NB4 (cell line): ENCODE measurements at regions not wholly inside any gene's neighbourhood (a gene's known extent, or its start where the extent isn't known, plus 50 kb on each side); places are given as distances from the start of the nearest gene placed in this dataset.

Experiments
- DNase-seq: peaks from one replicate; pipeline ENCODE4 v3.0.0; 2010; ENCODE audit warnings: low read depth
- H3K4me3 ChIP-seq: one replicate; pipeline ENCODE4 v1.5.1; 2011; ENCODE audit warnings: mild to moderate bottlenecking, low read depth, low read length, moderate library complexity
- MYC ChIP-seq: IDR thresholded peaks from 2 replicates; pipeline ENCODE4 v1.6.1; 2011; ENCODE audit warnings: low read depth, low read length
- POLR2A ChIP-seq: IDR thresholded peaks from 2 replicates; pipeline ENCODE4 v1.6.1; 2011; ENCODE audit warnings: mild to moderate bottlenecking; ENCODE audit not compliant: insufficient read length; ENCODE audit errors: extremely low read depth
- TF ChIP-seq, protein P1 (sequence below): IDR thresholded peaks from 2 replicates; pipeline ENCODE4 v1.6.1; 2011; ENCODE audit warnings: low read depth, low read length
- TF ChIP-seq, protein P2 (sequence below): IDR thresholded peaks from one replicate; pipeline ENCODE4 v1.5.1; 2012; ENCODE audit warnings: low read depth, low read length

DNA sequence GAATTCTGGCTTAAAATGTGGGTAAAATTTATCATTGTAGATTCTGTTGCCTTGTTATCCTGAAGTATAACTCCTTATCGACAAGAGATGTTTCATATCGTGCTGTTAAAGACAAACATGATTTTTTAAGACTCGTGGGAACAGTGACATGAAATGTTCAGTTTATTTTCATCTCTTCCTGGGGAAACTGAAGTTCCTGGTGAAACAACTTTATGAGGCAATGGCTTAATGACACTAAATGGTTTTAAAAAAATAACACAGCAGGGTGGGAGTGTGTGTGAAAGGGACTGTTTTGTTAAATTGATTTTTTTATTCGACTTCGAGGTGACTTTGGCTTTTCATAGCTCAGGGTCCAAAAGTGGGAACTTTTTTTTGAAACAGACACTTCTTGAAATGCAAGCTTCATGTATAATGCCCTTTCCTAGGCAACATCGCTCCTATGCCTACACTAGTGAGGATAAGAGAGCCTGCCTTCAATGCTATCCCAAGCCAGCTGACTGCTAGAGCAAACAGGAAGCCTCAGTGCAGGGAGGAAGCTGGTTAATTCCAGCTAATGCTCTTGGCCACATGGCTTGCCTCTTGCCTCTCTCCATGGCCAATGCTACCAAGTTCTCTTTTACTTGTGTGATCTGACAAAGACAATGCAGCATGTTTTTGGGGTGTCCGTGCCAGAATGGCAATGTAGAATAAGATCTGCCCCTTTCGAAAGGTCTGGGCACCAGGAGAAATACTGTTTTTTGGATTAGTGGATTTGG is 57.8 kb downstream of the PABIR2 start:
- TF ChIP-seq POLR2A (no peak), MYC (peak; percentile 60)
- TF ChIP-seq, protein P1, sequence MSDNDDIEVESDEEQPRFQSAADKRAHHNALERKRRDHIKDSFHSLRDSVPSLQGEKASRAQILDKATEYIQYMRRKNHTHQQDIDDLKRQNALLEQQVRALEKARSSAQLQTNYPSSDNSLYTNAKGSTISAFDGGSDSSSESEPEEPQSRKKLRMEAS, result peak; percentile 75
- TF ChIP-seq, protein P2, sequence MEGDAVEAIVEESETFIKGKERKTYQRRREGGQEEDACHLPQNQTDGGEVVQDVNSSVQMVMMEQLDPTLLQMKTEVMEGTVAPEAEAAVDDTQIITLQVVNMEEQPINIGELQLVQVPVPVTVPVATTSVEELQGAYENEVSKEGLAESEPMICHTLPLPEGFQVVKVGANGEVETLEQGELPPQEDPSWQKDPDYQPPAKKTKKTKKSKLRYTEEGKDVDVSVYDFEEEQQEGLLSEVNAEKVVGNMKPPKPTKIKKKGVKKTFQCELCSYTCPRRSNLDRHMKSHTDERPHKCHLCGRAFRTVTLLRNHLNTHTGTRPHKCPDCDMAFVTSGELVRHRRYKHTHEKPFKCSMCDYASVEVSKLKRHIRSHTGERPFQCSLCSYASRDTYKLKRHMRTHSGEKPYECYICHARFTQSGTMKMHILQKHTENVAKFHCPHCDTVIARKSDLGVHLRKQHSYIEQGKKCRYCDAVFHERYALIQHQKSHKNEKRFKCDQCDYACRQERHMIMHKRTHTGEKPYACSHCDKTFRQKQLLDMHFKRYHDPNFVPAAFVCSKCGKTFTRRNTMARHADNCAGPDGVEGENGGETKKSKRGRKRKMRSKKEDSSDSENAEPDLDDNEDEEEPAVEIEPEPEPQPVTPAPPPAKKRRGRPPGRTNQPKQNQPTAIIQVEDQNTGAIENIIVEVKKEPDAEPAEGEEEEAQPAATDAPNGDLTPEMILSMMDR, result no peak
- H3K4me3 ChIP-seq, result no peak overlapping the region
- peak; percentile 37 for DNase-seq

DNA sequence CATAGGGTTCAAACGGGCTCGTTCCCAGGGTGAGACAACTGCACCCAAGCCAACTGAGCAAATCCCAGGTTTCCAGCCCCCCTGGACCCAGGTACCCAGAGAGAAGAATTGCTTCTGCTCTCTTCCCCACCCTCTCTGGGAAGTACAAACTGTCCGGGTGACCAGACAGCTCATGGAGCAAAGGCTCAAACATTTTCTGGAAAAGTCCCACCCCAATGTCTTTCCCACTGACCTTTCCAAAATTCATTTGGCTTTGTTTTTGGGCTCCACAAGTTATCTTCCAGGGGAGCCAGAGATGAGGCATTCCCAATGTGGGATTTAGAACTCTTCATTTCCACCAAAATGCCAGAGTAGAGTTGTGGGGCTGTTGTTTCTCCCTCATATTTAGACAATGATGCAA is 58.6 kb downstream of the PABIR2 start:
- no peak overlapping the region for H3K4me3 ChIP-seq
- TF ChIP-seq, protein P2, result no peak
- TF ChIP-seq, protein P1, result no peak
- no peak for TF ChIP-seq POLR2A
- TF ChIP-seq MYC, result no peak
- DNase-seq, result no peak

DNA sequence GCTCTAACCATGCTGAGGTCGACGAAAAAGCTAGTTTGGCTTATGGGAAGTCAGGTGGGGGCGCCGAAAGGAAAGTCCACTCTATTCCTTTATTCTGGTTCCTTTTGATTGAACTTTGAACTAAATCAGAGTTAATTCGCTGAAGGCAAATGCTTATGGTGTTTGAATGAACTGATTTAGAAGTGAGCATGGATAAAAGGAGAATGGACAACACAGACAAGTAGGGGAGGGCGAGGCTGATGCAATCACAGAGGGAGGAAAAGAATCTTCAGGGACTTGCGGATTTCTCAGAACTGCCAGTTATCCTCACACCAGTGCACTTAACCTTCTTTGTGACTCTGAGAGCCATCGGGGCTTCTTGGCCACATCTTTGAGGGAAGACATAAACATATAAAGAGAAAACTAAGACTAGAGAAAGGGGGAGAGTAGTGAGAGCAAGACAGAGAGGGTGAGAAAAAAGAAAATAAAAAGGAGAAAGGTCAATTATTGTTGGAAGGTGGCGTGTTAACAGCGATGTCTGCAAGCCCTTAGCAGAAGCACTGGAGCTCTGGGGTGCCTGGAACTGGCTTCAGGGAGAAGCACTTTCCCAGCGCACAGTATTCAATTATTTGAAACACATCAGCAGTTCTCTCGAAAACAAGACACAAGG is 59.2 kb downstream of the PABIR2 start:
- TF ChIP-seq MYC (no peak), POLR2A (no peak)
- TF ChIP-seq, protein P2, result no peak
- TF ChIP-seq, protein P1, result no peak

DNA sequence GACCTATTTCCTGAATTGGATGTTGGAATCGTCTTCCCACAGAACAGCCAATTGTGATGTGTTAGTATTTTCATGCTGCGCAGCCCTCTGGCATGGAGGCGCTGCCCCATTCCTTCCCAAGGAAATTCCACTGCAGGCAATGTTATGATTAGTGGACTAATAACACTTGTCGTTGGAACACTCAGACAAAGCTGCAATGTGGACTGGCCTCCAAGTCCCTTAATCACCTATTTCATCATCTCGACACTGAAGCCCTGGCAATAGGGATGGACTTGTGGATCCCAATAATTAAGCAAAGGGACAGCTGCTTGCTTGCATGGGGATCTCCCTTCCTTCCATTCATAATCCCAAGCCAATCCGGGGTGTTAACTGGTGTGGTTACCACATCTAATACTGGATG is 59.9 kb downstream of the PABIR2 start:
- no peak for DNase-seq
- TF ChIP-seq, protein P2, result no peak
- TF ChIP-seq POLR2A, result no peak
- TF ChIP-seq, protein P1, result no peak
- TF ChIP-seq MYC, result no peak

More for the DNA sequence above, 59.2 kb downstream of the PABIR2 start:
- DNase-seq, result no peak
- H3K4me3 ChIP-seq, result no peak overlapping the region

DNA sequence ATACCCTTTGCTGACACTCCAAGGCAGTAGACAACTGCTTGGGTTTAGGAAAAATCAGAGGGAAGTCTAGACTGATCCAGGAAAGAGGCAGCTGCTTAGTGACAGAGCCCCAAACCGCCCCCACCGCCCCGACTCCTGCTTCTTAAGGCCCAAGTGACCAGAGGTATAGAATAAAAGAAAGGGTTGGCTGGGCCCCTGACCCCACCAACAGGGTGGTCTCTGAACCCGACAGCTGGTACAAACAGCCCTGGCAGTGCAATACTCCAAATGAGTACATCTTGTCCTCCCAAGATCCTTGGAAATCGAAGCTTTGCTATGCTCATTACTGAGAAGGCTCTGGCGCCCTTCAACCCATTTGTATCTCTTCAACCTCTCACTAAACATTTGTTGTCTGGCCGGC is 60.6 kb downstream of the PABIR2 start:
- TF ChIP-seq, protein P2, result no peak
- TF ChIP-seq, protein P1, result no peak
- TF ChIP-seq POLR2A (no peak), MYC (no peak)
- no peak overlapping the region for H3K4me3 ChIP-seq
- DNase-seq, result no peak

More for the DNA sequence above, 59.9 kb downstream of the PABIR2 start:
- H3K4me3 ChIP-seq, result no peak overlapping the region
